Transverse colon (tissue), 4 donors: ENCODE measurements at regions not wholly inside any gene's neighbourhood (a gene's known extent, or its start where the extent isn't known, plus 50 kb on each side); places are given as distances from the start of the nearest gene placed in this dataset.

Experiments used
- DNase-seq: peaks from one replicate; pipeline ENCODE4 v3.0.0-alpha.2; 2019
- H3K27ac ChIP-seq, 4 donors: fragments of 200-600 bp; sonication (generic); 2 replicates each; pipeline ENCODE4 v1.5.1; 2016 to 2018; ENCODE audit warnings: inconsistent platforms in 4 of 4
- H3K27me3 ChIP-seq: fragments of 200-600 bp; sonication (generic); 2 replicates; pipeline ENCODE4 v1.5.1; 2017; ENCODE audit warnings: inconsistent platforms
- H3K36me3 ChIP-seq, 4 donors: fragments of 200-600 bp; sonication (generic); 2 replicates each; pipeline ENCODE4 v1.5.1; 2017 to 2019; ENCODE audit warnings: inconsistent platforms in 4 of 4
- H3K4me1 ChIP-seq, 4 donors: fragments of 200-600 bp; sonication (generic); 2 replicates each; pipeline ENCODE4 v1.5.1; 2017 to 2020; ENCODE audit warnings: inconsistent platforms in 4 of 4
- H3K4me3 ChIP-seq, 4 donors: fragments of 200-600 bp; sonication (generic); 1 replicate in 1 of 4; 2 replicates in 3 of 4; pipeline versions ENCODE4 v1.5.1 to v1.6.1; 2017 to 2019; ENCODE audit warnings: inconsistent platforms in 4 of 4
- H3K9me3 ChIP-seq, 2 donors: fragments of 200-600 bp; sonication (generic); 2 replicates each; pipeline ENCODE4 v1.5.1; 2017 to 2019; ENCODE audit warnings: inconsistent platforms in 2 of 2
- CTCF ChIP-seq, 5 experiments: fragments of 200-600 bp in 3 of 5; fragments of 450-650 bp in 2 of 5; sonication (generic) in 3 of 5; IDR thresholded peaks; 1 replicate in 2 of 5; 2 replicates in 3 of 5; pipeline ENCODE4 v1.5.1; 2016 to 2017; ENCODE audit warnings: antibody characterized with exemption in 5 of 5, inconsistent platforms in 3 of 5, mild to moderate bottlenecking in 2 of 5, moderate library complexity in 1 of 5
- EP300 ChIP-seq: sonication (generic); formaldehyde crosslinking; IDR thresholded peaks from one replicate; pipeline ENCODE4 v1.6.1; 2017; ENCODE audit warnings: antibody characterized with exemption, low read depth
- POLR2A ChIP-seq: fragments of 450-650 bp; IDR thresholded peaks from one replicate; pipeline ENCODE4 v1.6.1; 2016; ENCODE audit warnings: antibody characterized with exemption, mild to moderate bottlenecking, moderate library complexity
- POLR2AphosphoS5 ChIP-seq, 3 donors: sonication (generic); formaldehyde crosslinking; IDR thresholded peaks; one replicate each; pipeline ENCODE4 v1.6.1; 2016; ENCODE audit warnings: antibody characterized with exemption in 3 of 3
- WGBS, 2 donors: methylation state at CpG; one replicate each; pipeline ENCODE4 v1.1.5; 2018; ENCODE audit warnings: low coverage in 1 of 2; 5-methylcytosine and 5-hydroxymethylcytosine counted together
- in situ Hi-C, 4 donors: fragments of 200-750 bp; cut with MboI; loops; one replicate each; pipeline versions ENCODE4 v1.15.0 to v1.15.1; 2017; ENCODE audit warnings: low sequenced_read_pairs in 3 of 4, low pct_ligation_motif_present in 1 of 4, low pct_unique_long_range_greater_than_20kb in 1 of 4
- intact Hi-C: fragments of 100-400 bp; cut with DNase I; formaldehyde crosslinking; loops from one replicate; pipeline ENCODE4 v1.15.1; 2023; ENCODE audit warnings: low total_unique reads

- in situ Hi-C loops: no loop called here
- H3K4me3 ChIP-seq: no peak overlapping the region
- H3K4me1 ChIP-seq: no peaks in the 10 kb centered on the region
- H3K27me3 ChIP-seq: no peaks in the 10 kb centered on the region
- intact Hi-C loops: no loop called here
- TF ChIP-seq CTCF (IDR thresholded peaks at IDR 0.05) (no peak), POLR2AphosphoS5 (IDR thresholded peaks at IDR 0.05) (no peak), EP300 (no peak), POLR2A (no peak)
- H3K36me3 ChIP-seq: no peaks in the 10 kb centered on the region
- DNase-seq: no peak
- WGBS, 2 donors: 42% methylated on average over 1 of the region's 1 CpG; no CpG with 5 or more reads in 1 of the 2 donors
- H3K9me3 ChIP-seq: peaks cover 17 to 19% of the 10 kb centered on the region in 2 donors
- no peak overlapping the region for H3K27ac ChIP-seq
These were observed 129.0 kb upstream of the ALDH1B1 start for GRCh38 chr9:38263532-38263931.

- no peak for TF ChIP-seq POLR2AphosphoS5 (IDR thresholded peaks at IDR 0.05)
- TF ChIP-seq EP300: no peak
- TF ChIP-seq CTCF (IDR thresholded peaks at IDR 0.05): no peak
- TF ChIP-seq POLR2A: no peak
- Histone ChIP-seq H3K9me3 (peaks cover 6 to 7% of the 10 kb centered on the region in 2 donors), H3K27me3 (no peaks in the 10 kb centered on the region), H3K4me1 (no peaks in the 10 kb centered on the region), H3K27ac (no peak overlapping the region), H3K4me3 (no peak overlapping the region), H3K36me3 (no peaks in the 10 kb centered on the region)
- 80 to 89% methylated on average over 1 to 8 of the region's 8 CpGs for WGBS, 2 donors
- DNase-seq: no peak
- in situ Hi-C loops: no loop called here
- intact Hi-C loops: no loop called here
These were observed 132.8 kb upstream of the ALDH1B1 start for GRCh38 chr9:38259519-38260218.

GRCh38 chr9:38259056-38259455 lies 133.4 kb upstream of the ALDH1B1 start:
- intact Hi-C loops (no loop called here), in situ Hi-C loops (no loop called here)
- H3K27ac ChIP-seq: no peak overlapping the region
- peaks cover 5% of the 10 kb centered on the region in 2 donors for H3K9me3 ChIP-seq
- no peak for DNase-seq
- no peaks in the 10 kb centered on the region for H3K4me1 ChIP-seq
- H3K36me3 ChIP-seq: no peaks in the 10 kb centered on the region
- H3K4me3 ChIP-seq: no peak overlapping the region
- 79% methylated on average over 2 of the region's 2 CpGs; no CpG with 5 or more reads in 1 of the 2 donors for WGBS, 2 donors
- TF ChIP-seq EP300 (no peak), POLR2A (no peak), CTCF (IDR thresholded peaks at IDR 0.05) (no peak), POLR2AphosphoS5 (IDR thresholded peaks at IDR 0.05) (no peak)
- no peaks in the 10 kb centered on the region for H3K27me3 ChIP-seq

- Histone ChIP-seq H3K4me1 (no peaks in the 10 kb centered on the region), H3K36me3 (no peaks in the 10 kb centered on the region), H3K27me3 (no peaks in the 10 kb centered on the region), H3K4me3 (no peak overlapping the region), H3K27ac (no peak overlapping the region), H3K9me3 (no peaks in the 10 kb centered on the region)
- WGBS, 2 donors: 74 to 80% methylated on average over 1 to 6 of the region's 6 CpGs
- no peak for TF ChIP-seq POLR2AphosphoS5 (IDR thresholded peaks at IDR 0.05)
- TF ChIP-seq POLR2A: no peak
- no peak for TF ChIP-seq EP300
- no peak for TF ChIP-seq CTCF (IDR thresholded peaks at IDR 0.05)
- DNase-seq: no peak
- in situ Hi-C loops: no loop called here
- intact Hi-C loops: no loop called here
These were observed 134.8 kb upstream of the ALDH1B1 start for GRCh38 chr9:38257626-38258215.
